ENCODE measurements at regions not wholly inside any gene's neighbourhood (a gene's known extent, or its start where the extent isn't known, plus 50 kb on each side); places are given as distances from the start of the nearest gene placed in this dataset.
A peak's percentile ranks its signal among the peaks of the same experiment; 100 is the strongest.

DNA sequence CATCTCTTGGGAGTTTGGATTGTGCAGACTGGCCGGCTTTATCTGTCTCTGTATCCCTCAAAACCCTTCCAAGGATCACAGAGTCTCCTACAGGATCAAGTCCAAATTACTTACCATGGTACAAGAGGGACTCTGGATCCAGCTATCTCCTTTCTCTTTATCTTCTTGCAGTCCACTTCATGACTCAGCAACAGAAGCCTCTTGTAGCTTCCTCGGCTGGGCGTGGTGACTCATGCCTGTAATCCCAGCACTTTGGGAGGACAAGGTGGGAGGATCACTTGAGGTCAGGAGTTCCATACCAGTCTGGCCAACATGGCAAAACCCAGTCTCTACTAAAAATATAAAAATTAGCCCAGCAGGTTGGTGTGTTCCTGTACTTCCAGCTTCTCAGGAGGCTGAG, 189.7 kb downstream of the BCAT1 start:
- Histone ChIP-seq H3K4me3 (ENCODE audit: low read depth, low read length) (no peak overlapping the region), H3K79me2 (ENCODE audit: control insufficient read depth, insufficient read depth, low read length, unreplicated experiment) (no peaks in the 10 kb centered on the region), H3K27ac (ENCODE audit: low read depth, low read length) (no peak overlapping the region), H3K27me3 (ENCODE audit: insufficient read depth, low read length) (no peaks in the 10 kb centered on the region), H3K4me1 (ENCODE audit: control insufficient read depth, insufficient read depth, low read length, unreplicated experiment) (peaks cover 38% of the 10 kb centered on the region), H3K36me3 (ENCODE audit: insufficient read depth, low read length) (no peaks in the 10 kb centered on the region), H2AFZ (ENCODE audit: low read length, unreplicated experiment) (no peak overlapping the region)

DNA sequence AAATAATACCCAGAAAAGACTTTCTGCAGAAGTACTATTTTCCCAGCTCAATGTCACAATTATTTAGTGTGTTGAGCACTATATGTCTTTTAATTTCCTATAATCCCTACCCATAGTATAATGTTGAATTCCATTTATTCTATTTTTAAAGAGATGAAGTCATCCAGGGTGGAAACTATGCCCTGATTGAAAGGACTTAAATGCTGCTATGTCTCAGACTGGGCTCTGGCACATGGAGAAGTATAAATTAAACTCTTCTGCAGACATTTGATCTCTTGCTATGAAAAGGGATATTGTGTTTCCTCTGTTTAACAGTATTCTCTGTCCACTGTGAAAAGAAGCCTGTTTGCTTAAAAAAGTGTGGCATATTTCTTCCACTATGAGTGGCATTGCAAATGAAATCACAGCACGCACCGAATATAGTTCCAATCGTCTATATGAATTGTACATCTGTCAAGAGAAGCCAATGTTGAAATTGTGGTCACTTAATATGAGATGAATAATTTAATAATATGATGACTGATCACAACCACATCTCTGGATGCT, 192.3 kb downstream of the BCAT1 start:
- Histone ChIP-seq H2AFZ (ENCODE audit: low read length, unreplicated experiment) (no peak overlapping the region), H3K4me1 (ENCODE audit: control insufficient read depth, insufficient read depth, low read length, unreplicated experiment) (peaks cover 42% of the 10 kb centered on the region), H3K27ac (ENCODE audit: low read depth, low read length) (no peak overlapping the region), H3K36me3 (ENCODE audit: insufficient read depth, low read length) (no peaks in the 10 kb centered on the region), H3K79me2 (ENCODE audit: control insufficient read depth, insufficient read depth, low read length, unreplicated experiment) (no peaks in the 10 kb centered on the region), H3K27me3 (ENCODE audit: insufficient read depth, low read length) (no peaks in the 10 kb centered on the region), H3K4me3 (ENCODE audit: low read depth, low read length) (no peak overlapping the region)

DNA sequence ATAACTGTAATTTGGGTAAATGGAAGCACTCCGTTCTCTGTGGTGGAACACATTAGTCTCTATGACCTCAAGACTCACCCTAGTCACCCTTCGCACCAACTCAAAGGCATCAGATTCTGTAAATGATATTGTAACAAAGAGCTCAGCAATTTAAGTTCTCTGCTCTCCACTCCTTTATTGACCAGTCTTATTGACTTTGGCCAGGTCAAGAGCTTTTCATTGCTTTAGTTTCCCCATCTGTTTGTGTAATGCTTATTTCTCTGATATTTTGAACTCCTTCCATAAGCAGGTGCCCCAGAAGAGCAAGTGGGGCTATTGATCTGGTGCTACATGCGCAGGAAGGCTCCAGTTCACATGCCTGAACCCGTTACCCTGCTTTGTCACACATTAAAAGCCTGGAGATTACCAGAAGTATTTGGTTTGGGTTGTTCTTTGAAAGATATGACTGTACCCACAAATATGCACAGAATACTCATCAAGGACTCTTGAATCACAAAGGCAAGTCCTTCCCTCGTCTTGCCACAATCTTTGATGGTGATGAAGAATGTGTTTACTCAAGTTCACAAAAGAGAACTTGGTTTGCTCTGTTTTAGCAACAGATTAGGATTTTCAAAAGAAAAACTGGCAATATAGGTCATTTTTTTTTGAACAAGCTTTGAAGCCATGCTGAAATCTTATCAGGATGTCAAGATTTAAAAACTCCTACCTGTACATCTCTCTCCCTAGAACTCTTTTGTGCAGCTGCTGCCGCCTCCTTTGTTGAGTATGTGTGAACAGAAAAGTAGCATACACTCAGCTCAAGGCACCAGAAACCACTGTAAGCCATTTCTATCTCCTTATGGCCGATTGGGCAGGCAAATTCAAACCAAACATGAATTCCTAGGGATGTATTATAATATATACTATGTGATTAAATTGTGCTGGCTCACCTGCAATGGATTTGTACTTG, 193.9 kb downstream of the BCAT1 start:
- Histone ChIP-seq H3K4me3 (ENCODE audit: low read depth, low read length) (no peak overlapping the region), H3K27ac (ENCODE audit: low read depth, low read length) (peak overlapping the region; percentile 47), H3K36me3 (ENCODE audit: insufficient read depth, low read length) (no peaks in the 10 kb centered on the region), H3K27me3 (ENCODE audit: insufficient read depth, low read length) (no peaks in the 10 kb centered on the region), H2AFZ (ENCODE audit: low read length, unreplicated experiment) (no peak overlapping the region), H3K4me1 (ENCODE audit: control insufficient read depth, insufficient read depth, low read length, unreplicated experiment) (peaks cover 53% of the 10 kb centered on the region), H3K79me2 (ENCODE audit: control insufficient read depth, insufficient read depth, low read length, unreplicated experiment) (no peaks in the 10 kb centered on the region)

- Histone ChIP-seq H3K79me2 (ENCODE audit: control insufficient read depth, insufficient read depth, low read length, unreplicated experiment) (no peaks in the 10 kb centered on the region), H3K36me3 (ENCODE audit: insufficient read depth, low read length) (no peaks in the 10 kb centered on the region), H3K27me3 (ENCODE audit: insufficient read depth, low read length) (no peaks in the 10 kb centered on the region), H3K27ac (ENCODE audit: low read depth, low read length) (no peak overlapping the region), H2AFZ (ENCODE audit: low read length, unreplicated experiment) (no peak overlapping the region), H3K4me3 (ENCODE audit: low read depth, low read length) (no peak overlapping the region), H3K4me1 (ENCODE audit: control insufficient read depth, insufficient read depth, low read length, unreplicated experiment) (peaks cover 42% of the 10 kb centered on the region)
Observed at GRCh38 chr12:24752763-24753462, 196.0 kb downstream of the BCAT1 start.

DNA sequence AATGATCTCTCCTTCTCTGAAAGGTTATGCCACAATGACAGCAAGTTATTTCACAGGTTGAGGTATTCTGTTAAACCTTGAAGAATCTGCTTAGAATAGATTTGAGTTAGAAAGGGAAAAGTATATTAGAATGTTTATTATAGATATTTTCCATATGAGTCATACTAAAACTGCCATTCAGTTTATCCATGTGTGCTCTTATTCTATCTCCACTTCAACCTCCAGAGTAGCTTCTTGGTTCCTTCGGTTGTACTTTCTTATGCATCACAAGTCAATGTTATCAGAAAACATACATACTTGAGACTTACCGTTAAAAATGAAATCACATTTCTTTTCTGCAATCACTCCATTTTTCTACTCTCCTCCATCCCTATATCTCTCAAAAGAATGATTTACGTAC, 197.7 kb downstream of the BCAT1 start:
- no peaks in the 10 kb centered on the region for H3K36me3 ChIP-seq (ENCODE audit: insufficient read depth, low read length)
- no peak overlapping the region for H3K27ac ChIP-seq (ENCODE audit: low read depth, low read length)
- no peaks in the 10 kb centered on the region for H3K79me2 ChIP-seq (ENCODE audit: control insufficient read depth, insufficient read depth, low read length, unreplicated experiment)
- no peak overlapping the region for H3K4me3 ChIP-seq (ENCODE audit: low read depth, low read length)
- no peaks in the 10 kb centered on the region for H3K27me3 ChIP-seq (ENCODE audit: insufficient read depth, low read length)
- no peak overlapping the region for H2AFZ ChIP-seq (ENCODE audit: low read length, unreplicated experiment)
- peaks cover 37% of the 10 kb centered on the region for H3K4me1 ChIP-seq (ENCODE audit: control insufficient read depth, insufficient read depth, low read length, unreplicated experiment)

GRCh38 chr12:24750263-24750662, 198.6 kb downstream of the BCAT1 start:
- no peak overlapping the region for H3K4me3 ChIP-seq (ENCODE audit: low read depth, low read length)

GRCh38 chr12:24749171-24749570, 199.7 kb downstream of the BCAT1 start:
- H3K27me3 ChIP-seq (ENCODE audit: insufficient read depth, low read length), result no peaks in the 10 kb centered on the region
- no peak overlapping the region for H3K4me3 ChIP-seq (ENCODE audit: low read depth, low read length)
- no peaks in the 10 kb centered on the region for H3K36me3 ChIP-seq (ENCODE audit: insufficient read depth, low read length)
- peaks cover 19% of the 10 kb centered on the region for H3K4me1 ChIP-seq (ENCODE audit: control insufficient read depth, insufficient read depth, low read length, unreplicated experiment)
- H2AFZ ChIP-seq (ENCODE audit: low read length, unreplicated experiment), result no peak overlapping the region
- no peak overlapping the region for H3K27ac ChIP-seq (ENCODE audit: low read depth, low read length)
- no peaks in the 10 kb centered on the region for H3K79me2 ChIP-seq (ENCODE audit: control insufficient read depth, insufficient read depth, low read length, unreplicated experiment)

More at GRCh38 chr12:24750263-24750662, 198.6 kb downstream of the BCAT1 start:
- Histone ChIP-seq H3K79me2 (ENCODE audit: control insufficient read depth, insufficient read depth, low read length, unreplicated experiment) (no peaks in the 10 kb centered on the region), H3K27me3 (ENCODE audit: insufficient read depth, low read length) (no peaks in the 10 kb centered on the region), H3K27ac (ENCODE audit: low read depth, low read length) (no peak overlapping the region), H3K36me3 (ENCODE audit: insufficient read depth, low read length) (no peaks in the 10 kb centered on the region), H2AFZ (ENCODE audit: low read length, unreplicated experiment) (no peak overlapping the region), H3K4me1 (ENCODE audit: control insufficient read depth, insufficient read depth, low read length, unreplicated experiment) (peaks cover 28% of the 10 kb centered on the region)

DNA sequence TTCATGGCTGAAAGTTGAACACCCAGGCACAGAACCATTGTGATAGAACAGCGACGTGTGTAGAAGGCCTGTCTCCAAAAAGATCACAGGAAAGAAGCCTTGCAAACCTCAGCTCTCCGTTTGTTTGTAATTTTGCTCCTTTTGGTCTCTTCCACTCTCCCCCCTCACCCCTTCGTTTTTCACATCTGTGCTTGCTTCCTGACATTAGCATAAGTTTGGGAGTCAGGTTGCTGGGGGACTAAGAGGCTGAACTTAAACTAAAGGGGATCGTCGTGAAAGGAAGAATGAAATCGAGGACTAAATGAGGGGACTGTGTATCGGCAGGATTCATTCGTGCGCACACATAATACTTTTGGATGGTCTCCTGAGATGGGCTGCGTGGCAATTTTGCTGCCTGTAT, 200.6 kb downstream of the BCAT1 start:
- H3K4me1 ChIP-seq (ENCODE audit: control insufficient read depth, insufficient read depth, low read length, unreplicated experiment), result peaks cover 19% of the 10 kb centered on the region
- H3K79me2 ChIP-seq (ENCODE audit: control insufficient read depth, insufficient read depth, low read length, unreplicated experiment), result no peaks in the 10 kb centered on the region
- H3K36me3 ChIP-seq (ENCODE audit: insufficient read depth, low read length), result no peaks in the 10 kb centered on the region
- H3K4me3 ChIP-seq (ENCODE audit: low read depth, low read length), result no peak overlapping the region
- H2AFZ ChIP-seq (ENCODE audit: low read length, unreplicated experiment), result no peak overlapping the region
- H3K27me3 ChIP-seq (ENCODE audit: insufficient read depth, low read length), result no peaks in the 10 kb centered on the region
- H3K27ac ChIP-seq (ENCODE audit: low read depth, low read length), result no peak overlapping the region

GRCh38 chr12:24746864-24747263, 202.0 kb downstream of the BCAT1 start:
- Histone ChIP-seq H3K27ac (ENCODE audit: low read depth, low read length) (no peak overlapping the region), H3K79me2 (ENCODE audit: control insufficient read depth, insufficient read depth, low read length, unreplicated experiment) (no peaks in the 10 kb centered on the region), H2AFZ (ENCODE audit: low read length, unreplicated experiment) (no peak overlapping the region), H3K36me3 (ENCODE audit: insufficient read depth, low read length) (no peaks in the 10 kb centered on the region), H3K4me1 (ENCODE audit: control insufficient read depth, insufficient read depth, low read length, unreplicated experiment) (peaks cover 19% of the 10 kb centered on the region), H3K27me3 (ENCODE audit: insufficient read depth, low read length) (no peaks in the 10 kb centered on the region), H3K4me3 (ENCODE audit: low read depth, low read length) (no peak overlapping the region)

DNA sequence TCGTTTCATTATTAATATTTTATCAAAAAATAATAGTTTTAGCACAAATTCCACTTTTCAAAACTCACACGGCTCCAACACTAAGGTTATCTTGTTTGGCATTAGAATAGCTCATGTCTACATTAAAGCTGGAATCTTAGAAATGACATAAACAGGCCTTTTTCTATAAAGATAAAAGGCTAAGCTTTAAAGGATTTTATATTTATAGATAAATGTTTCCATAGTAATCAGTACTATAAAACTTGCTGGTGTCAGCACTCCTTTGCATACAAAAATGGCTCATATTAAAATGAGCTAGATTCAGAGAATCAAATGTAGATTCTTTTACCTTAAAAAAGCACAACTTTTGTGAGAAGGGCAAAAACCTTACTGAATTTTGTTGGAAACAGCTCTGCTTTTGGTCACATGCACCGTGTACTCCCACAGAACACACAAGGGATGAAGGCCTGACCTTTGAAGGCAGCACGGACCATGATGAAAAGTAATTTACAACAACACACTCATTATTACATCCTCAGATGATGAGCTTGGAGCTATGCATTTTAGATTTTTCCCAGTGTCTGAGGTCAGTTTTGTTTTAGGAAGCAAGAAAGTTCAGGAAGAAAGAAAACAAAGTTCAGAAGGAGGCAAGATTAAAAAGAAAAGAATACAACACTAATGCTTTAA, 202.8 kb downstream of the BCAT1 start:
- Histone ChIP-seq H3K27me3 (ENCODE audit: insufficient read depth, low read length) (no peaks in the 10 kb centered on the region), H3K27ac (ENCODE audit: low read depth, low read length) (no peak overlapping the region), H2AFZ (ENCODE audit: low read length, unreplicated experiment) (no peak overlapping the region), H3K79me2 (ENCODE audit: control insufficient read depth, insufficient read depth, low read length, unreplicated experiment) (no peaks in the 10 kb centered on the region), H3K36me3 (ENCODE audit: insufficient read depth, low read length) (no peaks in the 10 kb centered on the region), H3K4me1 (ENCODE audit: control insufficient read depth, insufficient read depth, low read length, unreplicated experiment) (peaks cover 12% of the 10 kb centered on the region), H3K4me3 (ENCODE audit: low read depth, low read length) (no peak overlapping the region)
